Naive B cell (primary cell): ENCODE measurements at regions not wholly inside any gene's neighbourhood (a gene's known extent, or its start where the extent isn't known, plus 50 kb on each side); places are given as distances from the start of the nearest gene placed in this dataset.

ENCODE experiments used
- ATAC-seq, 2 donors: fragments of 150-1000 bp; cut with Tn5 transposase; 2 replicates each; pipeline ENCODE4 v1.10.0; 2021; ENCODE audit warnings: low read depth in 2 of 2, mild to moderate bottlenecking in 2 of 2, moderate library complexity in 2 of 2
- DNase-seq: peaks from one replicate; pipeline ENCODE4 v3.0.0; 2022
- H3K27ac Mint-ChIP-seq, 6 donors: one replicate each; pipeline ENCODE4 v1.8.0; 2020 to 2022; ENCODE audit warnings: mild to moderate bottlenecking in 6 of 6, mixed read lengths in 6 of 6, moderate library complexity in 5 of 6, inconsistent platforms in 2 of 6
- H3K27me3 Mint-ChIP-seq, 3 donors: one replicate each; pipeline ENCODE4 v1.8.0; 2021 to 2022; ENCODE audit warnings: mixed read lengths in 3 of 3, mild to moderate bottlenecking in 1 of 3
- H3K36me3 Mint-ChIP-seq, 2 donors: one replicate each; pipeline ENCODE4 v1.8.0; 2020 to 2022; ENCODE audit warnings: mixed read lengths in 2 of 2, inconsistent platforms in 1 of 2, mild to moderate bottlenecking in 1 of 2
- H3K4me1 Mint-ChIP-seq, 3 donors: one replicate each; pipeline ENCODE4 v1.8.0; 2020 to 2022; ENCODE audit warnings: mixed read lengths in 3 of 3, inconsistent platforms in 1 of 3, mild to moderate bottlenecking in 1 of 3, moderate library complexity in 1 of 3
- H3K4me3 Mint-ChIP-seq, 8 donors: one replicate each; pipeline ENCODE4 v1.8.0; 2020 to 2022; ENCODE audit warnings: mild to moderate bottlenecking in 8 of 8, mixed read lengths in 8 of 8, moderate library complexity in 8 of 8, inconsistent platforms in 2 of 8
- H3K9me3 Mint-ChIP-seq, 7 donors: one replicate each; pipeline ENCODE4 v1.8.0; 2020 to 2022; ENCODE audit warnings: mixed read lengths in 7 of 7, mild to moderate bottlenecking in 5 of 7, inconsistent platforms in 2 of 7, moderate library complexity in 1 of 7

DNA sequence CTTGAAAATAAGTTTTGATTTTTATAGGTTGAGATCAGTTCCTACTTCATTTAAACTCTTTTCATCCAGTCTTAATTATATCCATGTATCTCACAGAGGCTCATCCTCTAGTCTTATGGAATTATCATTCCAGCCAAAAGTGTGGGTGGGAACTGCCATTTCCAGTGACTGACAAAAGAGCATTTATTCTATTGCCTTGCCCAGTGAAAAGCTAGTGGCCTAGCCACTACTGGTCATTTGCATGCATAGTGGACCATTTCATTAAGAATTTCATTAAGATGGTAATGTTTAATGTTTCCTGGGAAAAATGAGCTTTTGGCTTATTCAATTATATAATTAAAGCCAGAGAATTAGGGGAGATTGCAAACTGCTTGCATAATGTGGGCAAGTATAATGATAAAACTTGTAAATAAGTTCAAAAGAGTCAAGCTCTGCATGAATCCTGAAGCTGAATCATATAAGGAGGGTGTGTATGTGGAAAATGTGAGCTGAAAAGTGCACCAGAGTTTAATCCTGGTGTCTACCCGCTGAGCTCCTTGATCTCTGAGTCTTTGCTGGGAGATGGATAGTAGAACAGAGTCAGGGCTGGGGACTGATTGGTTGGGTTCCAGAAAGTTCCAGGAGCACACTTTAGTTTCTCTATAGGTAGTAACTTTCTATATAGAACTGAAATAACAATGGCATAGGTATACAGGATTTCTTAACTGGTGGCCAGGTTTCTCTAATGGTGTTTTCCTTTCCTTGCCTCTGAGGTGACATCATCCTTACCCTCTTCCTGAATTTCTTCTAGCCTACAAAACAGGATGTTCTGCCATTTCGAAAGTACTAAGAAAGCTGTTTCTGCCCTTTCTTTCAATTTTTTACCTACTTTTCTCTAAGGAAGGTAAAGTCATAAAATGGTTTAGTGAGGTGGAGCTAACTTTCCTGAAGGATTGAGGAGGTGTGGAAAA lies 78.5 kb downstream of the KIF4B start:
- H3K27me3 Mint-ChIP-seq: peaks cover 17 to 20% (median 19%) of the 10 kb centered on the region in 3 donors
- ATAC-seq (no peak), DNase-seq (no peak)
- no peaks in the 10 kb centered on the region for H3K36me3 Mint-ChIP-seq
- H3K4me3 Mint-ChIP-seq: no peak overlapping the region
- H3K4me1 Mint-ChIP-seq: no peaks in the 10 kb centered on the region
- H3K27ac Mint-ChIP-seq: peak overlapping the region in 1 of 6 donors; percentile 17
- H3K9me3 Mint-ChIP-seq: peaks cover 0 to 8% (median 0%) of the 10 kb centered on the region in 7 donors

DNA sequence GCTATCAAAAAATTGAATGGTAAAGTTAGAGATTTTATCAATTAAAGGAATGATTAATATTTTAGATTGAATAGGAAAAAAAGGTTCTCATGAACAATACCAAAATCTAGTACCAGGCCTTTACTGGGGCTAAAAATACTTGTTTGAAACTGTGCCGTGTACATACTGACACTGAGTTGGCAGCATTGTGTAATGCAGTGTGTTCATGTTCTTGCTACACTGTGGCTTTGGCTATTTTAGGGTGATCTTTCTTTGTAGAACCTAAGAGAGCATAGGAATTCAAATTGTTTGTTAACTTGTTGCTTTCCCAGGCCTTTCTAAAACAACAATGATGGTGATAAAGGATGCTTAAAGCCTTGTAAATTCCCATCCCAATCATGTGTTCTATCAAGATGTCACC lies 80.9 kb downstream of the KIF4B start:
- H3K9me3 Mint-ChIP-seq: peaks cover 0 to 8% (median 0%) of the 10 kb centered on the region in 7 donors
- H3K4me3 Mint-ChIP-seq: no peak overlapping the region
- peaks cover 15 to 20% (median 18%) of the 10 kb centered on the region in 3 donors for H3K27me3 Mint-ChIP-seq
- H3K36me3 Mint-ChIP-seq: no peaks in the 10 kb centered on the region
- DNase-seq (no peak), ATAC-seq (no peak)
- H3K4me1 Mint-ChIP-seq: no peaks in the 10 kb centered on the region
- H3K27ac Mint-ChIP-seq: no peak overlapping the region

DNA sequence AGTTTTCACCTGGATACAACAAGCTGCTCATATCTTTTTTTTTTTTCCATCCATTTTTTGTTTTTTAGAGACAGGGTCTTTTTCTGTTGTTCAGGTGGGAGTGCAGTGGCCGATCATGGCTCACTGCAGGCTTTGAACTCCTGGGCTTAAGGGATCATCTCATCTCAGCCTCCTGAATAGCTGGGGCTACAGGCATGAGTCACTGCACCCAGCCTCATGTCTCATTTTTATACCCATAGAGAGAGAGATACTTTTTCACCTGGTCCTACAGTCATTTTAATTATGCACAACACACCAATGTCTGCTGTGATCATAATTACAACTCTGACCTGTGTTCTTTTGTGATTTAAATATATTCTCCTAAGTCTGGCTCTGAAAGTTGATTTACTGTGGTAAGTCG lies 84.4 kb downstream of the KIF4B start:
- ATAC-seq: no peak
- H3K27ac Mint-ChIP-seq: no peak overlapping the region
- no peaks in the 10 kb centered on the region for H3K4me1 Mint-ChIP-seq
- peaks cover 0 to 2% (median 0%) of the 10 kb centered on the region in 7 donors for H3K9me3 Mint-ChIP-seq
- H3K36me3 Mint-ChIP-seq: no peaks in the 10 kb centered on the region
- H3K4me3 Mint-ChIP-seq: no peak overlapping the region
- peaks cover 10 to 26% (median 12%) of the 10 kb centered on the region in 3 donors for H3K27me3 Mint-ChIP-seq
- no peak for DNase-seq

DNA sequence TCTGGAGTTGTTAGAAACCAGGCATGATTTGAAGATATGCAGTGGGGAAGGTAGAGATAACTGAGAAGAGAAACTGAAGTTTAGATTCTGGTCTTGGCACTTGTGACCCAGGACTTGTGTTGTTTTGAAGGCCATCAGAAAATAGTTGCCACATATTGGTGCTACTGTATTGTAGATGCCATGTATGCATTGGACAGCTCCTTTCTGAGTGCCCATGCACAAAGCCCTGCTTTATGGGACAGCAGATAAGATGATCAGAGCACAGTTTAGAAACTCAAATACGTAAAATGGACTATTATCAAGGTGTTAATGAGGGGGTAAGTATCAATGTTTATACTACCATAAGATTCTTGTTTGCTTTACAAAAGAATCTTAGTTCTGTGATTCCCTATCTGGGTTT lies 84.9 kb downstream of the KIF4B start:
- Mint-ChIP-seq H3K4me3 (no peak overlapping the region), H3K4me1 (no peaks in the 10 kb centered on the region), H3K27ac (no peak overlapping the region), H3K27me3 (peaks cover 9 to 23% (median 12%) of the 10 kb centered on the region in 3 donors), H3K9me3 (peaks cover 0 to 2% (median 0%) of the 10 kb centered on the region in 7 donors), H3K36me3 (no peaks in the 10 kb centered on the region)
- ATAC-seq (no peak), DNase-seq (no peak)

DNA sequence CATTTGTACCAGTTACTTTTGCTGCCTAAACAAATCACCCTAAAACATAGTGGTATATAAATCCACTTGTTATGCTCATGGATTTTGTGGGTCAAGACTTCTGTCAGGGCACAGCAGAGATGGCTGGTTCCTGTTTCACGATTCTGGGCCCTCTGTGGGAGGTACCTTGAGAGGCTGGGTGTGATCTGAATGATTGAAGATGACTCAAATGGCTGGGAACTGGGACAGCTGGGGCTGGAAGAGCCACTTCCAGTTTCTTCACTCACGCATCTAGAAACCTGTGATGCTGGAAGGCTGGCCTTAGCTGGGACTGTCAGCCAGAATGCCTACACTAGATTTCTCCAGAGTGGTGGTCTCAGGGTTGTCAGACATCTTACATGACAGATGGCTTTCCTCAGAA lies 88.1 kb downstream of the KIF4B start:
- Mint-ChIP-seq H3K4me1 (no peaks in the 10 kb centered on the region), H3K27ac (peak overlapping the region in 3 of 6 donors; percentile 3 to 49 (median 34)), H3K36me3 (no peaks in the 10 kb centered on the region), H3K27me3 (peaks cover 2 to 14% (median 10%) of the 10 kb centered on the region in 3 donors), H3K4me3 (no peak overlapping the region), H3K9me3 (peaks cover 0 to 8% (median 0%) of the 10 kb centered on the region in 7 donors)
- ATAC-seq (no peak), DNase-seq (no peak)

DNA sequence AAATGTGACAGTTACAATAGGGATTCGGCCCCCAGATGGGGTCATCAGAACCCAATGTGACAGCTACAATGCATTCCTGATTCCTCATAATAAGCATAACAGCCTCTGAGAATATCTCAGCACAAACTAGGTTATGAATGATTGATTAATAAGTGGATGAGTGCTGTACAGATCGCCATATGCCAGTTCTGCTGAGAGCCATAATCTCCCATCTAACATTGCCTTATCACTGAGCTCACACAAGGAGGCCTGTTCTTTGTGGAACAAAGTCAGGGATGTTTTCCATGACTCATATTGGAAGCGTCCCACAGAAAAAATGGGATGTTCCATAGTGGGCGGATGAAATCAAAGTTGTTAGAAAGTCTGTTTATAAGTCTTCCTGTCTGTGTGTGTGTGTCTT lies 89.6 kb downstream of the KIF4B start:
- ATAC-seq (no peak), DNase-seq (no peak)
- H3K4me3 Mint-ChIP-seq: peak overlapping the region in 1 of 8 donors; percentile 30
- H3K4me1 Mint-ChIP-seq: no peaks in the 10 kb centered on the region
- no peaks in the 10 kb centered on the region for H3K36me3 Mint-ChIP-seq
- peaks cover 0 to 8% (median under 1%) of the 10 kb centered on the region in 7 donors for H3K9me3 Mint-ChIP-seq
- H3K27ac Mint-ChIP-seq: no peak overlapping the region
- H3K27me3 Mint-ChIP-seq: peaks cover 0 to 16% (median 11%) of the 10 kb centered on the region in 3 donors

DNA sequence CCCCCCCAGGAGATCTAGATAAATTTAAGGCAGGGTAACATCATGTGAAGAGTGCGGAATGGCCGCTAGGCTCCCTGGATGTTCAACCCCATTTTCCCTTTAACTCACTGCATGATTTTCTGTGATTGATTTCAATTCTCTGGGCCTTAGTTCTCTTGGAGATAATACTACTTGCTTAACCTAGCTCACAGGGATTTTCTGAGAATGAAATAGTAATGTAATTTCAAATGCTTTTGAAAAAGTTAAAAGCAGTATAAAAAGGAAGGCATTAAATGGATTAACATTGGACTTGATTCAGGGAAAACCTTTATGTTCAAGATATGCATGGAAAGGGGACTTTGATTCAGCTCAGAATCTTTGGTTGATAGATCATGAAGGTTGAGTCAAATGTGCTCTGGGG lies 90.9 kb downstream of the KIF4B start:
- no peaks in the 10 kb centered on the region for H3K4me1 Mint-ChIP-seq
- no peak for ATAC-seq
- peaks cover 0 to 16% (median 11%) of the 10 kb centered on the region in 3 donors for H3K27me3 Mint-ChIP-seq
- H3K27ac Mint-ChIP-seq: no peak overlapping the region
- DNase-seq: no peak
- no peak overlapping the region for H3K4me3 Mint-ChIP-seq
- peaks cover 0 to 8% (median 3%) of the 10 kb centered on the region in 7 donors for H3K9me3 Mint-ChIP-seq
- H3K36me3 Mint-ChIP-seq: no peaks in the 10 kb centered on the region

DNA sequence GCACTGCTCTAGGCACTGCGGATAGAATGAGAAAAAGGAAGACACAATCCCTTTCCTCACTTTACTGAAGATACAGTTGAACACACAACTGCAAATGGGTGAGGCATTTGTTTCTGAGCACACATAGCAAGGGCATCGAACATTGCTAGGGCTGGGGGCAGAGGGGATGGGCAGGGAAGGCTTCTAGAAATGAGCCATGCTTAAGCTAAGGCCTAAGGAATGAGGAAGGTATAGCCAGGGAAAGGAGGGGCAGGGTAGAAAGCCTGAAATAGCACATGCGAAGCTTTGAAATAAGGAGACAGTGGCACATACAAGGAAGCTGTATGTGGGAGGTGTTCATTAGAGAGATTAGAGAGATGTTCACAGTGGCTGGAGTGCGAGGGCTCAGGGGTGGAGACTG lies 92.7 kb downstream of the KIF4B start:
- no peak for DNase-seq
- H3K4me3 Mint-ChIP-seq: no peak overlapping the region
- H3K27me3 Mint-ChIP-seq: peaks cover 0 to 16% (median 11%) of the 10 kb centered on the region in 3 donors
- H3K36me3 Mint-ChIP-seq: no peaks in the 10 kb centered on the region
- peaks cover 0 to 8% (median 3%) of the 10 kb centered on the region in 7 donors for H3K9me3 Mint-ChIP-seq
- ATAC-seq: no peak
- no peaks in the 10 kb centered on the region for H3K4me1 Mint-ChIP-seq
- no peak overlapping the region for H3K27ac Mint-ChIP-seq

DNA sequence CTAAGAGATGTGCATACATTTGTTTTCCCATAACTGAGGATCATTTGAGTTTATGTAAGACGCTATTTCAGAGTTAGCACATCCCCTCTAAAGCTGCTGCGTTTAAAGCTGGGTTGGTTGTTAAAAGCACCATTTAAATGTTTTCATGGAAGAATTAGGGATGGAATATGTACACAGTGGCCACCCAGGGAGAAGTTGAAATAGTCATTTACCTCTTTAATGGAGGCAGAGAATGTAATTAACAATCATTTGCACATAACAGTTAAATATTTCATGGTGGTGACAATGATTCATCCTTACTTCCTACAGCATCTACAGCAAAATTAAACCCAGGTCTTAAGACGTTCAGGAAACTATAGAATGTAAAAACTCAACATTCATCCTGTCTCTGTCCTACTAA lies 100.3 kb downstream of the KIF4B start:
- no peaks in the 10 kb centered on the region for H3K36me3 Mint-ChIP-seq
- H3K27ac Mint-ChIP-seq: no peak overlapping the region
- H3K9me3 Mint-ChIP-seq: peaks cover 0 to 8% (median 0%) of the 10 kb centered on the region in 7 donors
- H3K4me1 Mint-ChIP-seq: no peaks in the 10 kb centered on the region
- DNase-seq (no peak), ATAC-seq (no peak)
- H3K27me3 Mint-ChIP-seq: peaks cover 0 to 6% (median 0%) of the 10 kb centered on the region in 3 donors
- no peak overlapping the region for H3K4me3 Mint-ChIP-seq

DNA sequence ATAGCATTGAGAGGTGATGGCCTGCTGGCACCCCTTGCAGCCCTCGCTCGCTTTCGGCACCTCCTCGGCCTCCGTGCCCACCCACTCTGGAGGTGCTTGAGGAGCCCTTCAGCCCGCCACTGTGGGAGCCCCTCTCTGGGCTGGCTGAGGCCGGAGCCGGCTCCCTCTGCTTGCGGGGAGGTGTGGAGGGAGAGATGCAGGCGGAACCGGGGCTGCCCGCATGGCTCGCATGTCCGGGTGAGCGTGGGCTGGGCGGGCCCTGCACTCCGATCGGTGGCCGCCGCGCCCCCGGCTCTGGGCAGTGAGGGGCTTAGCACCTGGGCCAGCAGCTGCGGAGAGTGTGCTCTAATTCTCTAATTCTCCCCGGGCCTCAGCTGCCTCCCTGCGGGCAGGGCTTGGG lies 101.1 kb downstream of the KIF4B start:
- Mint-ChIP-seq H3K4me1 (no peaks in the 10 kb centered on the region), H3K9me3 (peaks cover 0 to 8% (median 0%) of the 10 kb centered on the region in 7 donors), H3K4me3 (no peak overlapping the region), H3K36me3 (no peaks in the 10 kb centered on the region), H3K27me3 (peaks cover 0 to 6% (median 0%) of the 10 kb centered on the region in 3 donors), H3K27ac (no peak overlapping the region)
- no peak for DNase-seq
- ATAC-seq: no peak

DNA sequence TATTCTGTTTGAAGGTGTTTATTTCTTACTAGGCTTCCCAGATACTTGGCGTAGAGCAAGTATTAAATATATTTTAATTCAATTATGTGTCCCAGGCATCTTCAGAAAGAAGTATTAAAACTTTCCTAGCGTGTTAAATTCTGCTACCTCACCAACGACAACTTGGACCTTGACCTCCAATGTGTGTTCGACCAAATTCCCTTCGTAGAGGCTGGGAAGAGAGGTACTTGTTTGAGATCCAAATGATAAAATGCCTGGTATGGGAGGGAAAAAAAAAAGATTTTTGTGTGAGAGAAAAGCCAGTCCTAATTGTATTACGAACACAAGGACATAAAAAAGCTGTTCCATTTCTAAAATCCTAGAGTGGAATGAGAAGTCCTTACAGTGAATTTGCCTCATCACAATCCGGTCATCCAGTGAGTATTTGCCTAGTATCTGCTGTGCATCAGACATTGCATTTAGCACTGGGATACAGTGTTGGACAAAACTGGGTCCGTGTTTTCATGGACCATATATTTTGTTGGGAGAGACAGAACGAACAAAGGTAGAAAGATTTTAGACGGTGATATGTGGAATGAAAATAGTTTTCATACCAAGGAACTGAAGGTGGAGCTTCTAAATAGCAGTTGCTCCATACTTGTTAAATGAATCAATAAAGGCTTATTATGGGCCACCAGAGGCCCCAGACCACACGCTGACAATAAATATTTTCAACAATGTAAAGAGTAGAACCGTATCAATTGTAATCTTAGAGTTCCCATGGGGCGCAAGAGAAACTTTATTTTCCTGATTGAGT lies 103.1 kb downstream of the KIF4B start:
- no peak for ATAC-seq
- no peak for DNase-seq
- peaks cover 0 to 8% (median 2%) of the 10 kb centered on the region in 7 donors for H3K9me3 Mint-ChIP-seq
- no peak overlapping the region for H3K4me3 Mint-ChIP-seq
- no peaks in the 10 kb centered on the region for H3K36me3 Mint-ChIP-seq
- H3K27me3 Mint-ChIP-seq: peaks cover 0 to 6% (median 0%) of the 10 kb centered on the region in 3 donors
- H3K4me1 Mint-ChIP-seq: no peaks in the 10 kb centered on the region
- no peak overlapping the region for H3K27ac Mint-ChIP-seq

DNA sequence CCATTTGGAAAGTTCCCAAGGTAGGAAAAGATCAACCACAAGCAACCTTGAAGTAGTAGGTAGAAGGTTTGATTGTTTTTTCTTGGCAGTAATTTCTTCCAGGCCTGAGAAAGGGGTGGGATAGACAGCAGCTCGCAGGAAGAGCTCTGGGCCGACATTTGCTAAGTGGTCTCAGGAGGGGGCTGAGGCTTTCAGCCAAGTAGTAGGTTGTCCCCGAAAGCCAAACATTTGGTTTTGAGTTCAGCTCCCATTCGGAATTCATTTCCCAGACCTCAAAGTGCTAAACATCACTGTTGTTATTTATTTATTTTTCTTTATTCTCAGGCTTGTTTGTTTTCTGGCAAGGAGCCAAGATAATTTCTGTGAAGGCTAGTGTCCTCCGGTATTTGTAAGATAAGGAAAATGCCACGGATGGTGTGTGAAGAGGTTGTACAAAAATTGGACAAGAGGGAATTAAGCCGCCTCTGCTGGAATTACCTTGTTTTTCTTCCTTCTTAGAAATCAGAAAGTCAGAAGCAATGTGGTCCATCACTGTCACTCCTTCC lies 112.1 kb downstream of the KIF4B start:
- Mint-ChIP-seq H3K36me3 (no peaks in the 10 kb centered on the region), H3K4me1 (no peaks in the 10 kb centered on the region), H3K27ac (peak overlapping the region in 1 of 6 donors; percentile 59), H3K4me3 (no peak overlapping the region), H3K27me3 (peaks cover 6 to 14% (median 9%) of the 10 kb centered on the region in 3 donors), H3K9me3 (peaks cover 0 to 4% (median 0%) of the 10 kb centered on the region in 7 donors)
- ATAC-seq (no peak), DNase-seq (no peak)

DNA sequence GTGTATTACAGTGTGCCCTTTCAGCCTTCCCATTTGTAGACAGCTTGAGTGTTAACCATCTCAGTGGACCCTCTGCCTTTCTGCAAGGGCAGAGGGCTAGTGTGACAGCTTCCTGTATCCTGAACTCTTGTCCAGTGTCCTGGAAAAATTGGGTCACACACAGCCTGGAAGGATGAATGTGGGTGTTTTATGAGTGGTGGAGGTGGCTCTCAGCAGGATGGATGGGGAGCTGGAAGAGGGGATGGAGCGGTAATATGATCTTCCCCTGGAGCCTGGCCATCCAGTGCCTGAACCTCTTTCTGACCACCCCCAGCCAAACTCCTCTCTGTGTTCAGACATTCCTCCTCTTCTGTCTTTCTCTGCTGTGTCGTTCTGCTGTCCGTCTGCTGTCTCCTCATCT lies 113.0 kb downstream of the KIF4B start:
- no peaks in the 10 kb centered on the region for H3K36me3 Mint-ChIP-seq
- ATAC-seq: no peak
- no peaks in the 10 kb centered on the region for H3K4me1 Mint-ChIP-seq
- peaks cover 6 to 14% (median 9%) of the 10 kb centered on the region in 3 donors for H3K27me3 Mint-ChIP-seq
- H3K9me3 Mint-ChIP-seq: peaks cover 0 to 4% (median 0%) of the 10 kb centered on the region in 7 donors
- no peak overlapping the region for H3K27ac Mint-ChIP-seq
- DNase-seq: no peak
- H3K4me3 Mint-ChIP-seq: no peak overlapping the region
